Neuronal stem cell (in vitro differentiated cells): ENCODE measurements at regions not wholly inside any gene's neighbourhood (a gene's known extent, or its start where the extent isn't known, plus 50 kb on each side); places are given as distances from the start of the nearest gene placed in this dataset.
A peak's percentile ranks its signal among the peaks of the same experiment; 100 is the strongest.

Experiments used
- DNase-seq: peaks from one replicate; pipeline ENCODE4 v3.0.0-alpha.2; 2013; ENCODE audit warnings: low spot score
- H2AFZ ChIP-seq: one replicate; pipeline ENCODE4 v1.6.1; 2013; ENCODE audit warnings: mild to moderate bottlenecking, low read length, inconsistent platforms
- H2AK5ac ChIP-seq: 2 replicates; pipeline ENCODE4 v1.6.1; 2013; ENCODE audit warnings: low read depth, mild to moderate bottlenecking, inconsistent platforms, low read length, moderate library complexity, mixed read lengths
- H2BK120ac ChIP-seq: 2 replicates; pipeline ENCODE4 v1.6.1; 2013; ENCODE audit warnings: low read depth, mild to moderate bottlenecking, inconsistent platforms, low read length, moderate library complexity, mixed read lengths
- H2BK12ac ChIP-seq: one replicate; pipeline ENCODE4 v1.6.1; 2013; ENCODE audit warnings: low read length, inconsistent platforms
- H2BK15ac ChIP-seq: 2 replicates; pipeline ENCODE4 v1.6.1; 2013; ENCODE audit warnings: mild to moderate bottlenecking, low read length, inconsistent platforms, mixed read lengths
- H2BK5ac ChIP-seq: one replicate; pipeline ENCODE4 v1.6.1; 2013; ENCODE audit warnings: inconsistent platforms, mild to moderate bottlenecking, low read length, moderate library complexity
- H3K14ac ChIP-seq: one replicate; pipeline ENCODE4 v1.6.1; 2013; ENCODE audit warnings: low read length, inconsistent platforms
- H3K18ac ChIP-seq: 2 replicates; pipeline ENCODE4 v1.6.1; 2013; ENCODE audit warnings: low read length, inconsistent platforms
- H3K23ac ChIP-seq: 2 replicates; pipeline ENCODE4 v1.6.1; 2013; ENCODE audit warnings: low read depth, mild to moderate bottlenecking, mixed read lengths, low read length, inconsistent platforms; ENCODE audit not compliant: poor library complexity
- H3K27ac ChIP-seq: replicated peaks from 3 replicates; pipeline ENCODE4 v1.5.1; 2013; ENCODE audit warnings: low read length, inconsistent platforms
- H3K27me3 ChIP-seq, 3 experiments: 2 replicates each; pipeline ENCODE4 v1.6.1; 2013; ENCODE audit warnings: low read length in 3 of 3, mild to moderate bottlenecking in 2 of 3, inconsistent platforms in 1 of 3, low read depth in 1 of 3, mixed read lengths in 1 of 3, moderate library complexity in 1 of 3; ENCODE audit not compliant: control insufficient read depth in 3 of 3, insufficient read depth in 3 of 3
- H3K36me3 ChIP-seq, 2 donors: replicated peaks in 1 of 2; 2 replicates each; pipeline ENCODE4 v1.6.1; 2013; ENCODE audit warnings: low read length in 2 of 2; ENCODE audit not compliant: control insufficient read depth in 2 of 2, insufficient read depth in 2 of 2
- H3K4ac ChIP-seq: 2 replicates; pipeline ENCODE4 v1.6.1; 2013; ENCODE audit warnings: inconsistent platforms, mild to moderate bottlenecking, low read length, moderate library complexity
- H3K4me1 ChIP-seq, 2 donors: 1 replicate in 1 of 2; 2 replicates in 1 of 2; pipeline ENCODE4 v1.6.1; 2013; ENCODE audit warnings: low read length in 2 of 2, low read depth in 1 of 2; ENCODE audit not compliant: control insufficient read depth in 2 of 2, insufficient read depth in 1 of 2
- H3K4me2 ChIP-seq: one replicate; pipeline ENCODE4 v1.6.1; 2013; ENCODE audit warnings: mild to moderate bottlenecking, low read length, inconsistent platforms; ENCODE audit not compliant: insufficient read depth, poor library complexity, severe bottlenecking
- H3K4me3 ChIP-seq, 2 donors: 2 replicates each; pipeline ENCODE4 v1.5.1; 2013; ENCODE audit warnings: low read length in 2 of 2, mild to moderate bottlenecking in 2 of 2, inconsistent platforms in 1 of 2, moderate library complexity in 1 of 2
- H3K79me1 ChIP-seq: one replicate; pipeline ENCODE4 v1.6.1; 2013; ENCODE audit warnings: low read depth, mild to moderate bottlenecking, inconsistent platforms, low read length, moderate library complexity
- H3K9ac ChIP-seq: one replicate; pipeline ENCODE4 v1.6.1; 2013; ENCODE audit warnings: mild to moderate bottlenecking, low read depth, low read length, inconsistent platforms; ENCODE audit not compliant: poor library complexity
- H3K9me3 ChIP-seq, 2 donors: replicated peaks in 1 of 2; 2 replicates each; pipeline versions ENCODE3 to v1.6.1; 2013; ENCODE audit warnings: low read length in 2 of 2, mild to moderate bottlenecking in 2 of 2, inconsistent platforms in 1 of 2, low read depth in 1 of 2, mixed read lengths in 1 of 2, moderate library complexity in 1 of 2; ENCODE audit not compliant: control insufficient read depth in 2 of 2, insufficient read depth in 1 of 2
- H4K8ac ChIP-seq: one replicate; pipeline ENCODE4 v1.6.1; 2013; ENCODE audit warnings: low read depth, mild to moderate bottlenecking, inconsistent platforms, low read length, moderate library complexity
- H4K91ac ChIP-seq: one replicate; pipeline ENCODE4 v1.6.1; 2013; ENCODE audit warnings: low read length, low read depth, mild to moderate bottlenecking, inconsistent platforms; ENCODE audit not compliant: poor library complexity
- WGBS, 2 donors: extraction: QIAGEN DNeasy Blood & Tissue Kit; methylation state at CpG; one replicate each; pipeline ENCODE4 v1.1.7; 2013; ENCODE audit warnings: missing lambda C conversion rate in 2 of 2, mixed read lengths in 1 of 2; ENCODE audit not compliant: insufficient read length in 2 of 2, insufficient replicate concordance in 1 of 2; ENCODE audit errors: extremely low coverage in 2 of 2; 5-methylcytosine and 5-hydroxymethylcytosine counted together

GRCh38 chr5:20109326-20109725 lies 121.3 kb upstream of the CDH18 start:
- no peak overlapping the region for H2AK5ac ChIP-seq
- no peaks in the 10 kb centered on the region for H3K79me1 ChIP-seq
- H4K8ac ChIP-seq: no peak overlapping the region
- no peak overlapping the region for H3K18ac ChIP-seq
- no peaks in the 10 kb centered on the region for H3K4me1 ChIP-seq
- no CpG with 5 or more reads among the region's 5 CpGs for WGBS, 2 donors
- H2BK15ac ChIP-seq: no peak overlapping the region
- H3K27me3 ChIP-seq: no peaks in the 10 kb centered on the region
- no peak overlapping the region for H3K14ac ChIP-seq
- no peak overlapping the region for H2AFZ ChIP-seq
- H2BK120ac ChIP-seq: no peak overlapping the region
- H3K4me2 ChIP-seq: no peak overlapping the region
- DNase-seq: no peak
- H3K4me3 ChIP-seq: no peak overlapping the region
- no peaks in the 10 kb centered on the region for H3K9me3 ChIP-seq
- H4K91ac ChIP-seq: no peak overlapping the region
- no peak overlapping the region for H2BK12ac ChIP-seq
- H3K9ac ChIP-seq: no peak overlapping the region
- no peaks in the 10 kb centered on the region for H3K36me3 ChIP-seq
- no peak overlapping the region for H3K4ac ChIP-seq
- H3K23ac ChIP-seq: no peak overlapping the region
- no peak overlapping the region for H3K27ac ChIP-seq
- no peak overlapping the region for H2BK5ac ChIP-seq

GRCh38 chr5:20105915-20106314 lies 117.9 kb upstream of the CDH18 start:
- Histone ChIP-seq H3K18ac (no peak overlapping the region), H3K9me3 (no peaks in the 10 kb centered on the region), H2BK12ac (no peak overlapping the region), H4K91ac (no peak overlapping the region), H4K8ac (no peak overlapping the region), H2AK5ac (no peak overlapping the region), H3K4me2 (no peak overlapping the region), H3K9ac (no peak overlapping the region), H3K23ac (no peak overlapping the region), H2AFZ (no peak overlapping the region), H3K27ac (no peak overlapping the region), H3K4me3 (no peak overlapping the region), H2BK5ac (no peak overlapping the region), H3K27me3 (no peaks in the 10 kb centered on the region), H2BK15ac (no peak overlapping the region), H3K14ac (no peak overlapping the region), H3K4ac (no peak overlapping the region), H3K36me3 (no peaks in the 10 kb centered on the region), H3K4me1 (peaks cover 0 to 7% of the 10 kb centered on the region in 2 donors), H2BK120ac (no peak overlapping the region), H3K79me1 (no peaks in the 10 kb centered on the region)
- no CpG with 5 or more reads among the region's 5 CpGs for WGBS, 2 donors
- no peak for DNase-seq

GRCh38 chr5:20102293-20102692 lies 114.3 kb upstream of the CDH18 start:
- peak overlapping the region; percentile 35 for H3K27ac ChIP-seq

GRCh38 chr5:20098694-20099093 lies 110.7 kb upstream of the CDH18 start:
- no peaks in the 10 kb centered on the region for H3K27me3 ChIP-seq
- no CpG with 5 or more reads among the region's 1 CpG for WGBS, 2 donors
- no peaks in the 10 kb centered on the region for H3K79me1 ChIP-seq
- no peak overlapping the region for H3K9ac ChIP-seq
- no peak overlapping the region for H3K4ac ChIP-seq
- H4K8ac ChIP-seq: no peak overlapping the region
- H3K27ac ChIP-seq: no peak overlapping the region
- no peak overlapping the region for H3K23ac ChIP-seq
- H3K9me3 ChIP-seq: no peaks in the 10 kb centered on the region
- H4K91ac ChIP-seq: no peak overlapping the region
- no peak overlapping the region for H3K4me2 ChIP-seq
- no peak overlapping the region for H2BK15ac ChIP-seq
- no peak overlapping the region for H2BK5ac ChIP-seq
- no peak overlapping the region for H2AFZ ChIP-seq
- H3K18ac ChIP-seq: no peak overlapping the region
- H3K36me3 ChIP-seq: no peaks in the 10 kb centered on the region
- H3K4me3 ChIP-seq: no peak overlapping the region
- no peak overlapping the region for H2BK12ac ChIP-seq
- no peak overlapping the region for H3K14ac ChIP-seq
- no peak overlapping the region for H2AK5ac ChIP-seq
- DNase-seq: no peak
- no peak overlapping the region for H2BK120ac ChIP-seq
- H3K4me1 ChIP-seq: peaks cover 0 to 7% of the 10 kb centered on the region in 2 donors

More at GRCh38 chr5:20102293-20102692, 114.3 kb upstream of the CDH18 start:
- H2BK120ac ChIP-seq: no peak overlapping the region
- no peak overlapping the region for H3K9ac ChIP-seq
- no peak overlapping the region for H2AK5ac ChIP-seq
- WGBS, 2 donors: no CpG with 5 or more reads among the region's 7 CpGs
- no peak overlapping the region for H4K8ac ChIP-seq
- H2BK12ac ChIP-seq: no peak overlapping the region
- no peak overlapping the region for H3K23ac ChIP-seq
- peak; percentile 29 for DNase-seq
- H2BK15ac ChIP-seq: no peak overlapping the region
- H3K36me3 ChIP-seq: no peaks in the 10 kb centered on the region
- peak overlapping the region; percentile 49 for H2AFZ ChIP-seq
- H3K79me1 ChIP-seq: no peaks in the 10 kb centered on the region
- peaks cover 0 to 7% of the 10 kb centered on the region in 2 donors for H3K4me1 ChIP-seq
- no peak overlapping the region for H4K91ac ChIP-seq
- H3K18ac ChIP-seq: no peak overlapping the region
- H3K4me3 ChIP-seq: no peak overlapping the region
- H3K4me2 ChIP-seq: peak overlapping the region; percentile 32
- H3K9me3 ChIP-seq: no peaks in the 10 kb centered on the region
- no peak overlapping the region for H3K14ac ChIP-seq
- H3K4ac ChIP-seq: no peak overlapping the region
- no peak overlapping the region for H2BK5ac ChIP-seq
- H3K27me3 ChIP-seq: no peaks in the 10 kb centered on the region
